Urothelium cell line (cell line): ENCODE measurements at regions not wholly inside any gene's neighbourhood (a gene's known extent, or its start where the extent isn't known, plus 50 kb on each side); places are given as distances from the start of the nearest gene placed in this dataset.
"Not testable (repeated sequence)": the region's sequence is repeated elsewhere in the genome, so short reads cannot be mapped to it uniquely, and the experiment has no call there.

Source experiments
- DNase-seq: peaks from one replicate; pipeline ENCODE4 v3.0.0; 2011; ENCODE audit warnings: low spot score, mixed read lengths
- FAIRE-seq: peaks from 2 replicates; lab custom pipeline; 2011; peaks lifted over from hg19 to GRCh38; lab: Jason Lieb, UNC

DNA sequence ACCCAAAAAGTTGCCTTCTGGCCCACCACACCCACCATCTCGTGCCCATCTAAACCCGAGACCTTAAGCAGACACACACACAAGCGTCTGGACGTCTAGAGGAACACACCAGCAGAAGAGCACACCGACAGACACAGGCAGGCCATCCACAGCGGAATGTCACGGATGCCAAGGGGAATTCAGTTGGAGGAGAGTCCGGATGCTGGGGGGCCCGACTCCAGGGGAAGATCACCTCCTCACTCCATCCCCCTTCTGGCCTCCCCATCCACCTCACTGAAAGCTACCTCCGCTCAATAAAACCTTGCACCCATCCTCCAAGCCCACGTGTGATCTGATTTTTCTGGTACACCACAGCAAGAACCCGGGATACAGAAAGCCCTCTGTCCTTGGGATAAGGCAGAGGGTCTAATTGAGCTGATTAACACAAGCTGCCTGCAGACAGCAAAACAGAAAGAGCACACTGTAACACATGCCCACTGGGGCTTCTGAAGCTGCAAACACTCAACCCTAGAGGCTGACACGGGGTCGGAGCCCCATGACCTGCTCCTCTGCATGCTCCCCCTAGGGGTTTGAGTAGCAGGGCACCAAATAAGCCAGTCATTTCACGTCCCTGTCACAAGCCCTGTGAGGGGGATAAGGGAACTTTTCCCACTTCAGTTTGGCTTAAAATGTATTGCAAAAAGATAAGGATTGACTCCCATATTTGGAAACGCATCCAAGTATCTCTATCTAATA is 339.6 kb upstream of the PCDH10 start:
- FAIRE-seq (no peak), DNase-seq (no peak)

DNA sequence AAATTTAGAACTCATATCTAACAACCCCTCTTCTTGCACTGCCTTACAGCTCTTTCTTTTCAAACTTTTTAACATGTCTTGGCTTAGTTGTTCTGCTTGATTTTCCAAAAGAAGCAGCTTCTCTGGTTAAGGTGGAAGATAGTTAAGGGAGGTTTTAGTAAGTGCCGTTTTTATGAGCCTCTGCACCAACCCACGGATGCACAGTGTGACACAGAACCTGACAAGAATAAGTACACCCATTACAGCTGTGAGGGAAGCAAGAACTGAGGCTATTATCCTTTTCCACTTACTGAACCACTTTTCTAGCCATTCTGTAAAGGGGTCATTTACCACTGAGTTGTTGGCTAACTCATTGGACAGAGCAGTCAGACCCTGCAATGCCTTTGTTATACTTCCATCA is 336.0 kb upstream of the PCDH10 start:
- DNase-seq, FAIRE-seq: not testable (repeated sequence)

- DNase-seq (no peak), FAIRE-seq (no peak)
These were observed 331.0 kb upstream of the PCDH10 start for GRCh38 chr4:132818091-132818490.

- FAIRE-seq (no peak), DNase-seq (no peak)
These were observed 325.7 kb upstream of the PCDH10 start for GRCh38 chr4:132823419-132823818.

DNA sequence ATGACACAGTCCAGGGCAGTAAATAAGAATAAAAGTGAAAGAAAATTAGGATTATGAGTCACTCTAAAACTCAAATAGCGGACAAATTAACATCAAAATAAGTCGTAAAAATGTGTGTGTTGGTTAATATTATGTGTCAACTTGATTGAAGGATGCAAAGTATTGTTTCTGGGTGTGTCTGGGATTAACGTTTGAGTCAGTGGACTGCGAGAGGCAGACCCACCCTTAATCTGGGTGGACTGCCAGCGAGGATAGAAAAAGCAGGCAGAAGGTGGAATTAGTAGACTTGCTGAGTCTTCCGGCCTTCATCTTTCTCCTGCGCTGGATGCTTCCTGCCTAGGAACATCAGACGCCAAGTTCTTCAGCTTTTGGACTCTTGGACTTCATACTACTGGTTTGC is 324.3 kb upstream of the PCDH10 start:
- FAIRE-seq (no peak), DNase-seq (no peak)

- no peak for FAIRE-seq
These were observed 321.6 kb upstream of the PCDH10 start for GRCh38 chr4:132827522-132827921.

GRCh38 chr4:132838244-132838643 is 310.9 kb upstream of the PCDH10 start:
- no peak for DNase-seq
- no peak for FAIRE-seq

More at GRCh38 chr4:132827522-132827921, 321.6 kb upstream of the PCDH10 start:
- DNase-seq = no peak

GRCh38 chr4:132839070-132839469 is 310.0 kb upstream of the PCDH10 start:
- FAIRE-seq (no peak), DNase-seq (no peak)

GRCh38 chr4:132859929-132860328 is 289.2 kb upstream of the PCDH10 start:
- FAIRE-seq (no peak), DNase-seq (no peak)

GRCh38 chr4:132860976-132861375 is 288.1 kb upstream of the PCDH10 start:
- FAIRE-seq = no peak
- DNase-seq = no peak

DNA sequence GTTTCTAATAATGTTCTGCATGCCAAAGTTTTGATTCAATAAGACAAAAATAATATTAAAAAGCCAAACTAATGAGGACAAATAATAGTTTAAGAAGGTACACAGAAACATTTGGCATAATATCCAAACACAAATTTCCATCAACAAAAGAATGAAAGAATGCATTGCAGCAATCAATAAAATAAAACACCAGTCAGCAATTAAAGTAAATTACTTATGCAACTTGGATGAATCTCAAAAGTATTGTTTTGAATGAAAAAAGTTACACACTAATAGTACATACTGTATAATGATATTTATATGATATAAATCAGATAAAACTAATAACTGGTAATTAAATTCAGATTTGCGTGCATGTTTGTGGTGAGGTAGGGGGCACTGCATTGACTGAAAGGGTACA is 285.5 kb upstream of the PCDH10 start:
- DNase-seq (no peak), FAIRE-seq (no peak)

DNA sequence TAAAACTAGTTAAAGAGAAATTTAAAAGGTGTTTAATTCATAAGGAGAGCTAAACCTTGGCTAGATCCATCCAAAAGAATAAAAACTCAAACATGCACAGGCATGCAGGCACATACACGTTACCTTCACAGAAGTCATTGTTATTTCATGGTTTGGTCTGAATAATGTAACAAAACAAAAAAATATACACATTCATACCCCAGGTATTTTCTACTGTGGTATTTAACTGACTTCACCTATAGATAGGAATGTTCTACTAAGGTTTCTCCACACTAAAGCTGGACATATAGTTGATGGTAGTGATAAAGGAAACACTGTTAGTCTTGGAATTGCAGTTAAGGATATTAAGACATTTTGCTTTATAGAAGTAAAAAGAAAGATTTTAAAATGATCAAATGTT is 283.6 kb upstream of the PCDH10 start:
- no peak for FAIRE-seq
- no peak for DNase-seq

DNA sequence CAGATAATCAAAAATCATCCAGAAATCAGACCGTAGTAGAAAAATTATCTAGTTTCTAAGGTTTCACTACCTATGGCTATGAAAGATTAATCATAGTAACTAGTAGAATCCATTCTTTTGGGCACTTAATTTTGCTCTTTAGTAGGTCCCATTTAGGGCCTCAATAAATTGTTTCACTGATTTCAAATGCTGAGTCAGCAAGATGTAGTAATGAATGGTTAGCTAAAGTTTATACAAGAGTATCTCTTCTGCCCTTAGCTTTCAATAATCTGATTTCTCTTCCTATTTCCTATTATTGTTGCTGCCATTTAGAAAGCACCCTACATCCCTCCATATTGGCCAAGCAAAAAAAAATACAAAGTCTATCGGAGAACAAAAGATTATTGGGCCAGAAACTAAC is 283.2 kb upstream of the PCDH10 start:
- DNase-seq (no peak), FAIRE-seq (no peak)

GRCh38 chr4:132866616-132867015 is 282.5 kb upstream of the PCDH10 start:
- DNase-seq (no peak), FAIRE-seq (no peak)

DNA sequence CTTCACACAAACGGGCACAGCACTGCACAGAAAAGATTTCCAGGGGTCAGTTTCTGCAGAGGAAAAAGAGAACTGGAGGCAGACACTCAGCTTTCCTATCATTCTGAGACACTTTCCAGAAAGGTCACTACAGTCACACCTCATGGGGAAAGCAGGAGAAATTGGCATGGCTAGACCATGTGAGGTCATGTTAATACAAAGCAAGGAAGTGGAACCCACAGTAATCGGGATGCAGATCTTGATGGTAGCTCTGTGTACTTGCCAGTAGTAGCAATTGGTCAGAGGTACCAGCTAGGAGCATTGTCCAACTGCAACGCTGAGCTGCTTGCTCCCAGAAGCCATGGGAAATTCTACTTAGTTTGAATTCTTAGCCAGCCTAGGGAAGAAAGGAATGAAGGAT is 255.3 kb upstream of the PCDH10 start:
- DNase-seq = no peak
- FAIRE-seq = no peak

GRCh38 chr4:132901224-132901623 is 247.9 kb upstream of the PCDH10 start:
- FAIRE-seq = no peak
- DNase-seq = no peak

DNA sequence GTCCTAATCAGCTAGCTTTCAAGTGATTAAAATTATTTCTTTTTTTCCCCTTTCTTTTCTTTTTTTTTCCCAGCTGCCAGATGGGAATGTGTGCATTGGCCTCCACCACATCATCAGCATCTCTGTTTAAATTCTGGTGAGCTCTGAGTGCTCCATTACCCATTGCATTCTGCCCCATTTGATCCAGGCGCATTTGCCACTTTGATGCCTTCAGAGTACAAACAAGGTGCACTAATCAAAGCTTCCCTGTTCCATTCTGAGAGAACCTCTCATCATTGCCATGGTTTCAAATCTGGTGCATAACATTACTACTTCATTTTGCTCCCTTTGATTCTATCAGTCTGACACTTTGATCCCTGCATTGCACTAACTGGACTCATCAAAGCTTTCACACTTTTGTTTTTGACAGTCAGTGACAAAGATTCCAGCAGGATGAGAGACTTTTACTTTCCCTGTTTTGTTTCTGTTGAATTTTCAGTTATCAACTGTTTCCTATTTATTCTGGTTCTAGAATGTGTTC is 238.8 kb upstream of the PCDH10 start:
- DNase-seq (no peak), FAIRE-seq (no peak)

DNA sequence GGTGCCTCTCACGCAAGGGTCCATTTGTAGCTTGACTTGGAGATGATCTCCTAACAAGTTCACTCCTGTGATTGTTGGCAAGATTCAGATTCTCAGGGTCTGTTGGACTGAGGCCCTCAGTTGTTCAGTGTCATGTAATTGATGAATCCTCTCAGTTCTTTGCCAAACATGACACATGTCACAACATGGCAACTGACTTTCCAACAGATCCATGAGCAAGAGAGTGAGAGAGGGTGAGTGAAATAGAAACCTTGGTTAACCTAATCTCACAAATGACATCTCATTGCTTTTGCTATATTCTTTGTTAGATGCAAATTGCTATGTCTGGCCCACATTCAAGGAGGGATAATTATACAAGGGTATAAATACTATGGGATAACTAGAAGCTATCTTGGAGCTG is 231.0 kb upstream of the PCDH10 start:
- DNase-seq (no peak), FAIRE-seq (no peak)

- no peak for DNase-seq
- no peak for FAIRE-seq
These were observed 225.6 kb upstream of the PCDH10 start for GRCh38 chr4:132923516-132923915.

DNA sequence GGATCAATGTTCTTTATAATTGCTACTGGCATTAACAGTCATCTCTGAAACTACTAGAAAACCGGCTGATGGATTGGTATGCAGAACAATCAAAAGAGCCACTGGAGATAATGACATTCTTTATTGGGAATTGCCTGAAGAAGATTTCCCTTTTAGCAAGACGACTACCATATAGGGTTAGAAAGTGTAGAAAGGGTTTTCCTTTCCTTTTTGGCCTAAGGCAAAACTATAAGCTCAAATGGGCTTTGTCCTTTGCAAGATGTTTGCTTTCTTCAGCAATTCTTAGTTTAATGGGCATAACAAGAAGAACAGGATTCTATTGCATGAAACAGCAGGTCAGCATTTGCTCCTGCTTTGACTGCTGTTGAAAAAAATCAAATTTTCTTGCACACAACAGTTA is 214.2 kb upstream of the PCDH10 start:
- DNase-seq (no peak), FAIRE-seq (no peak)

GRCh38 chr4:132955146-132955545 is 193.9 kb upstream of the PCDH10 start:
- no peak for DNase-seq
- no peak for FAIRE-seq

DNA sequence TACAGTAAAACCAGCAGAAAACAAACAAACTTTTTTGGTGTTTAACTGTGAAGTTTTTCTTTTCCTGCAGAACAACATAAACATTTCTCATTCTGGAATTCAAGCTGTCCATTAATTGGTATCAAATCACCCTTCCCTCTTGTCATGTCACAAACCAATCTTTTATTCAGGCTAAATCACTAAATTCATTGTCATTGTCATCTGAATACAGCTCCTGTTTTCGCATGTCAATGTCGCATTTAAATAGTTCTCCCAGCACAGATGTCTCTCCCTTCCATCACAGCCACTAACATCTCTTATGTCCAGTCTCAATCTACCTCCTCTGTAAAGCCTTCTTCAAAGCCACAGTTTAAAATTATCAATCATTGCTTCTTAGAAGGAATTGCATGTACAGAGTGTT is 192.1 kb upstream of the PCDH10 start:
- DNase-seq = no peak
- no peak for FAIRE-seq
